NCI-H128 (cell line): ENCODE measurements at regions not wholly inside any gene's neighbourhood (a gene's known extent, or its start where the extent isn't known, plus 50 kb on each side); places are given as distances from the start of the nearest gene placed in this dataset.
"Not testable (repeated sequence)": the region's sequence is repeated elsewhere in the genome, so short reads cannot be mapped to it uniquely, and the experiment has no call there.

Experiments
- DNase-seq: peaks from one replicate; lab custom pipeline; 2025; ENCODE audit not compliant: unreplicated experiment; lab: John Stamatoyannopoulos, UW

GRCh38 chr20:5453316-5453715 is 136.6 kb upstream of the PROKR2 start:
- not testable (repeated sequence) for DNase-seq

- DNase-seq = not testable (repeated sequence)
Measured at GRCh38 chr20:5452691-5453090, 135.9 kb upstream of the PROKR2 start.

GRCh38 chr20:5452286-5452685 is 135.5 kb upstream of the PROKR2 start:
- DNase-seq = not testable (repeated sequence)

GRCh38 chr20:5451643-5452210 is 135.0 kb upstream of the PROKR2 start:
- DNase-seq = no peak

GRCh38 chr20:5448449-5449118 is 131.8 kb upstream of the PROKR2 start:
- peak; percentile 52 for DNase-seq

GRCh38 chr20:5447188-5447587 is 130.4 kb upstream of the PROKR2 start:
- DNase-seq = no peak

- DNase-seq = no peak
Measured at GRCh38 chr20:5445611-5446010, 128.9 kb upstream of the PROKR2 start.

- DNase-seq = no peak
Measured at GRCh38 chr20:5442101-5442500, 125.3 kb upstream of the PROKR2 start.

- DNase-seq = no peak
Measured at GRCh38 chr20:5434116-5434515, 117.4 kb upstream of the PROKR2 start.

GRCh38 chr20:5433352-5433751 is 116.6 kb upstream of the PROKR2 start:
- no peak for DNase-seq

- DNase-seq = no peak
Measured at GRCh38 chr20:5432030-5432429, 115.3 kb upstream of the PROKR2 start.

GRCh38 chr20:5430670-5431069 is 113.9 kb upstream of the PROKR2 start:
- no peak for DNase-seq

GRCh38 chr20:5426026-5426425 is 109.3 kb upstream of the PROKR2 start:
- DNase-seq = no peak

- DNase-seq = no peak
Measured at GRCh38 chr20:5416086-5416485, 99.3 kb upstream of the PROKR2 start.

- no peak for DNase-seq
Measured at GRCh38 chr20:5413394-5413793, 96.6 kb upstream of the PROKR2 start.

GRCh38 chr20:5410470-5410869 is 93.7 kb upstream of the PROKR2 start:
- DNase-seq = no peak

GRCh38 chr20:5402903-5403531 is 86.3 kb upstream of the PROKR2 start:
- no peak for DNase-seq

GRCh38 chr20:5401277-5401875 is 84.6 kb upstream of the PROKR2 start:
- no peak for DNase-seq

- DNase-seq = no peak
Measured at GRCh38 chr20:5400164-5400762, 83.5 kb upstream of the PROKR2 start.

- no peak for DNase-seq
Measured at GRCh38 chr20:5397393-5397792, 80.6 kb upstream of the PROKR2 start.

GRCh38 chr20:5395932-5396727 is 79.4 kb upstream of the PROKR2 start:
- DNase-seq = no peak
